K562 (cell line): ENCODE measurements at regions not wholly inside any gene's neighbourhood (a gene's known extent, or its start where the extent isn't known, plus 50 kb on each side); places are given as distances from the start of the nearest gene placed in this dataset.

Source experiments
- CBFA2T3 ChIP-seq: fragments of 450-650 bp; IDR thresholded peaks from 2 replicates; pipeline ENCODE4 v1.6.1; 2017
- CBX3 ChIP-seq, 2 experiments: IDR thresholded peaks; 1 replicate in 1 of 2; 2 replicates in 1 of 2; pipeline ENCODE4 v1.6.1; 2012; ENCODE audit warnings: inconsistent platforms in 2 of 2, low read length in 2 of 2, borderline replicate concordance in 1 of 2, control low read depth in 1 of 2
- CXXC5 ChIP-seq: fragments of 250-450 bp; sonication (Bioruptor Pico); IDR thresholded peaks from 2 replicates; pipeline ENCODE4 v1.8.0; 2022; ENCODE audit warnings: inconsistent platforms, mild to moderate bottlenecking, moderate library complexity
- ELF1 ChIP-seq: fragments of 200-800 bp; sonication (Bioruptor generic); IDR thresholded peaks from 2 replicates; pipeline ENCODE4 v1.6.1; 2016; ENCODE audit warnings: missing genetic modification characterization, missing compliant biosample characterization
- HLTF ChIP-seq: fragments of 450-650 bp; IDR thresholded peaks from 2 replicates; pipeline ENCODE4 v1.6.1; 2016
- KAT8 ChIP-seq: fragments of 450-650 bp; IDR thresholded peaks from 2 replicates; pipeline ENCODE4 v1.6.1; 2016; ENCODE audit warnings: low read depth, mild to moderate bottlenecking
- KDM1A ChIP-seq, 2 experiments: fragments of 450-650 bp; IDR thresholded peaks; 2 replicates each; pipeline ENCODE4 v1.6.1; 2016; ENCODE audit warnings: mild to moderate bottlenecking in 2 of 2
- MAFF ChIP-seq: IDR thresholded peaks from 2 replicates; pipeline ENCODE4 v1.6.1; 2012; ENCODE audit warnings: low read length, improper control_type of control experiment
- MAFG ChIP-seq: fragments of 450-650 bp; conservative IDR thresholded peaks from 2 replicates; pipeline ENCODE4 v1.6.1; 2016; ENCODE audit warnings: missing genetic modification characterization, missing compliant biosample characterization
- MAFK ChIP-seq: IDR thresholded peaks from 2 replicates; pipeline ENCODE4 v1.6.1; 2011; ENCODE audit warnings: low read length, improper control_type of control experiment
- MIER1 ChIP-seq: fragments of 450-650 bp; IDR thresholded peaks from 2 replicates; pipeline ENCODE4 v1.6.1; 2016; ENCODE audit warnings: antibody characterized with exemption, mild to moderate bottlenecking, low read depth
- NCOA4 ChIP-seq: fragments of 450-650 bp; IDR thresholded peaks from 2 replicates; pipeline ENCODE4 v1.6.1; 2018; ENCODE audit warnings: mild to moderate bottlenecking; ENCODE audit not compliant: partially characterized antibody
- NFRKB ChIP-seq: fragments of 450-650 bp; IDR thresholded peaks from 2 replicates; pipeline ENCODE4 v1.6.1; 2016; ENCODE audit warnings: low read depth
- NRF1 ChIP-seq, 2 experiments: fragments of 450-650 bp; IDR thresholded peaks in 1 of 2; conservative IDR thresholded peaks in 1 of 2; 2 replicates each; pipeline ENCODE4 v1.6.1; 2014; ENCODE audit warnings: mild to moderate bottlenecking in 2 of 2
- PHF8 ChIP-seq: fragments of 200-600 bp; sonication (generic); IDR thresholded peaks from 2 replicates; pipeline ENCODE4 v1.6.1; 2012; ENCODE audit warnings: mixed run types, mild to moderate bottlenecking, inconsistent platforms, low read length, moderate library complexity, borderline replicate concordance
- POLR3G ChIP-seq: IDR thresholded peaks from 2 replicates; pipeline ENCODE4 v1.6.1; 2011; ENCODE audit not compliant: insufficient read length, insufficient replicate concordance; ENCODE audit errors: extremely low read depth
- PRPF4 ChIP-seq: fragments of 200-400 bp; formaldehyde crosslinking; IDR thresholded peaks from one replicate; pipeline ENCODE4 v1.6.1; 2017; ENCODE audit warnings: low read length, low read depth, mild to moderate bottlenecking; ENCODE audit not compliant: insufficient read depth, poor library complexity, severe bottlenecking
- RBBP5 ChIP-seq: fragments of 200-600 bp; sonication (generic); IDR thresholded peaks from 2 replicates; pipeline ENCODE4 v1.6.1; 2012; ENCODE audit warnings: borderline replicate concordance, mild to moderate bottlenecking, low read length, control low read depth, inconsistent platforms; ENCODE audit not compliant: insufficient read depth, poor library complexity, severe bottlenecking
- SAFB ChIP-seq: fragments of 200-400 bp; formaldehyde crosslinking; IDR thresholded peaks from 2 replicates; pipeline ENCODE4 v1.6.1; 2017; ENCODE audit warnings: low read depth, low read length, borderline replicate concordance
- SAFB2 ChIP-seq: fragments of 200-400 bp; formaldehyde crosslinking; IDR thresholded peaks from 2 replicates; pipeline ENCODE4 v1.6.1; 2018; ENCODE audit warnings: borderline replicate concordance, low read length, low read depth, moderate library complexity; ENCODE audit not compliant: severe bottlenecking
- ZC3H11A ChIP-seq: IDR thresholded peaks from 2 replicates; pipeline ENCODE4 v1.6.1; 2012; ENCODE audit warnings: low read depth, low read length, improper control_type of control experiment
- ZNF778 ChIP-seq: fragments of 450-650 bp; formaldehyde crosslinking; IDR thresholded peaks from 2 replicates; pipeline ENCODE4 v1.4.0; 2020; ENCODE audit warnings: mild to moderate bottlenecking, moderate library complexity
- ZNF79 ChIP-seq: fragments of 250-450 bp; sonication (Bioruptor Pico); IDR thresholded peaks from 2 replicates; pipeline ENCODE4 v1.4.0; 2020; ENCODE audit warnings: low read depth, mild to moderate bottlenecking, moderate library complexity
- TF ChIP-seq, protein P1 (sequence below): IDR thresholded peaks from 2 replicates; pipeline ENCODE4 v1.6.1; 2016; ENCODE audit warnings: missing genetic modification characterization, missing compliant biosample characterization
- TF ChIP-seq, protein P2 (sequence below): fragments of 450-650 bp; formaldehyde crosslinking; IDR thresholded peaks from 2 replicates; pipeline ENCODE4 v1.4.0; 2022; ENCODE audit warnings: missing genetic modification characterization

DNA sequence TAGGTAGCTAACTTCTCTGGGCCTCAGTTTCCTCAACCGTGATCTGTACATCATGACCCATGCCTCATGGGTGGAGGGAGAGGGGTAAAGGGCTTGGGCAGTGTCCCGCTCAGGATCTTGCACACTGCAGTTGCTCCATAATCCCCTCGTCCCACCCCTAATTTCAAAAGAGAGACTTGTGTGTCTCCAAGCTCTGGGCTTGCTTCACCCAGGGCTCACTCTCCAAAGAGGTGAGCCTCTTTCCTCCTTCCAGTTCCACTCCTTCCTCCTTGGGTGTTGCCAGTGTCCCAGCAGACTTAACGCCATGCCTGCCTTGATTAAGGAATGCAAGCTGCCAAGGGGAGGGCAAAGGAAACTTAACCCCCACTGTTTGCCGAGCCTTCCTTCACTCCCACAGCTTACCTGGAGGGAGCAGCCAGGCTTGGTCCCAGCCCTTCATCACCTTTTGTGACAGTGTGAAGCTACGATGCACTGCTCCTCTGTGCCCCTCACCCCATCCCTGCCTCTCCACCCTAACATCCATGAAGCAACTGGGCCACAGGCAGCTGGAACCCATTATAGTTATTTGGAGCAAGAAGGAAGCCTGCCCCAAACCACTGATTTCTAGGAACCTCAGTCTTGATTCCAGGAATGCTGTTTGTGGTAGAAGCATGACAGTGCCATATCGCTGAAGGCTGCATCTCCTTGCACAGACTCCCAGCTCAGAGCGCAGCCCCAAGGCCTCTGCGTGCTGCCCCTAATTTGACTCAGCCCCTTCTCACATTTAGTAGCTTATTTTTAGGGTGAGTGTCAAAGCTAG, 363.3 kb downstream of the TNS3 start (continued):
- TF ChIP-seq ZNF79 (CRISPR knock-in tag), result no peak
- TF ChIP-seq CXXC5 (CRISPR knock-in tag), result peak; percentile 47
- peak; percentile 30; the same call in 1 of the 2 replicates for TF ChIP-seq PHF8
- peak; percentile 51 to 65 for TF ChIP-seq NRF1 (conservative IDR thresholded peaks at IDR 0.05 in 1 of 2, IDR thresholded peaks at IDR 0.05 in 1 of 2)
- TF ChIP-seq ZNF778 (CRISPR knock-in tag), result no peak
- TF ChIP-seq, protein P1, sequence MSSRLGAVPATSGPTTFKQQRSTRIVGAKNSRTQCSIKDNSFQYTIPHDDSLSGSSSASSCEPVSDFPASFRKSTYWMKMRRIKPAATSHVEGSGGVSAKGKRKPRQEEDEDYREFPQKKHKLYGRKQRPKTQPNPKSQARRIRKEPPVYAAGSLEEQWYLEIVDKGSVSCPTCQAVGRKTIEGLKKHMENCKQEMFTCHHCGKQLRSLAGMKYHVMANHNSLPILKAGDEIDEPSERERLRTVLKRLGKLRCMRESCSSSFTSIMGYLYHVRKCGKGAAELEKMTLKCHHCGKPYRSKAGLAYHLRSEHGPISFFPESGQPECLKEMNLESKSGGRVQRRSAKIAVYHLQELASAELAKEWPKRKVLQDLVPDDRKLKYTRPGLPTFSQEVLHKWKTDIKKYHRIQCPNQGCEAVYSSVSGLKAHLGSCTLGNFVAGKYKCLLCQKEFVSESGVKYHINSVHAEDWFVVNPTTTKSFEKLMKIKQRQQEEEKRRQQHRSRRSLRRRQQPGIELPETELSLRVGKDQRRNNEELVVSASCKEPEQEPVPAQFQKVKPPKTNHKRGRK (tag), result no peak
- peak; percentile 65 to 76; a peak in 3 of 4 replicates for TF ChIP-seq KDM1A (IDR thresholded peaks at IDR 0.05)
- TF ChIP-seq MAFF, result peak; percentile 72
- TF ChIP-seq SAFB, result no peak
- TF ChIP-seq CBX3 (IDR thresholded peaks at IDR 0.05; ENCODE audit: borderline replicate concordance in 1 of 2, low read length in 2 of 2), result no peak; a peak in 1 of 3 replicates
- TF ChIP-seq ELF1 (tag), result no peak
- TF ChIP-seq KAT8, result no peak
- no peak for TF ChIP-seq NCOA4
- no peak for TF ChIP-seq ZC3H11A
- peak; percentile 68 for TF ChIP-seq RBBP5
- TF ChIP-seq PRPF4, result no peak
- TF ChIP-seq MIER1, result no peak
- TF ChIP-seq, protein P2, sequence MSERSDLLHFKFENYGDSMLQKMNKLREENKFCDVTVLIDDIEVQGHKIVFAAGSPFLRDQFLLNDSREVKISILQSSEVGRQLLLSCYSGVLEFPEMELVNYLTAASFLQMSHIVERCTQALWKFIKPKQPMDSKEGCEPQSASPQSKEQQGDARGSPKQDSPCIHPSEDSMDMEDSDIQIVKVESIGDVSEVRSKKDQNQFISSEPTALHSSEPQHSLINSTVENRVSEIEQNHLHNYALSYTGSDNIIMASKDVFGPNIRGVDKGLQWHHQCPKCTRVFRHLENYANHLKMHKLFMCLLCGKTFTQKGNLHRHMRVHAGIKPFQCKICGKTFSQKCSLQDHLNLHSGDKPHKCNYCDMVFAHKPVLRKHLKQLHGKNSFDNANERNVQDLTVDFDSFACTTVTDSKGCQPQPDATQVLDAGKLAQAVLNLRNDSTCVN (CRISPR knock-in tag), result no peak
- TF ChIP-seq SAFB2, result no peak
- TF ChIP-seq NFRKB, result peak; percentile 51; the same call in 1 of the 2 replicates
- TF ChIP-seq MAFK, result peak; percentile 60; the same call in 1 of the 2 replicates
- TF ChIP-seq MAFG, result peak; percentile 27; the same call in 1 of the 2 replicates
- peak; percentile 54; the same call in 1 of the 2 replicates for TF ChIP-seq CBFA2T3
- TF ChIP-seq HLTF, result no peak
- no peak for TF ChIP-seq POLR3G
